GM21390 (cell line): ENCODE measurements at regions not wholly inside any gene's neighbourhood (a gene's known extent, or its start where the extent isn't known, plus 50 kb on each side); places are given as distances from the start of the nearest gene placed in this dataset.

Source experiments
- ATAC-seq: cut with Tn5 transposase; IDR thresholded peaks from one replicate; pipeline ENCODE4 v1.9.1; 2021; ENCODE audit not compliant: unreplicated experiment

DNA sequence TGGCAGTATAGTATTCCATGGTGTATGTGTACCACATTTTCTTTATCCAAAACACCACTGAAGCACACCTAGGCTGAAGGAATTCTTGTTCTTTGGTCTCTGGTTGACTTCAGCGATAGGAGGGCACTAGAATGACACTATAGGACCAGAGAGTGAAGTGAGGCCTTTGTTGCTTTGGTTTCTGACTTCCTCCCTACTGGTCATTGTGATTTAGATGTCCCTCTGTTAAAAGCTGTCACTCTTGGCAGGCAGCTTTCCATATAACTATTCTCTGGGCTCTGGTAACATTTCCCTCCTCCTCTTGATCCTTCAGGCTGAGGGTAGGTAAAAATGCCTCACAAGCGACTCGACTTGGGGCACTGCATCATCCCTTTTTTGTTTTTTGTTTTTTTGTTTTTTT is 236.3 kb downstream of the MAFB start:
- no peak for ATAC-seq

DNA sequence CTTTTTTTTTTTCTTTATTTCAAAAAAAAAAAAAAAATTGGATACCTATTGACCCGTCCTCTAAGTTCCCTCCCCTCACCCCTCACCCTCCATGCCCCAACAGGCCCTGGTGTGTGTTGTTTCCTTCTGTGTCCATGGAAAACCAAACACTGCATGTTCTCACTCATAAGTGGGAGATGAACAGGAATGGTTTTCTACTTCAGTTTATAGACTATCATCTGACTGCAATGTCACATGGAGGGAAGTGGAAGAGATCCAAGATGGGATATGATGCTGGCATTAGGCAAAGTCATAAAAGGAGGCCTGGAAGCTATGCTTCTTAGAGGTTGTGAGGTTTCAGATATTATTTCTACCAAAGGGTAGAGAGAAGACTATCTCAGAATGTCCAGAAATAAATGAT is 237.5 kb downstream of the MAFB start:
- no peak for ATAC-seq

DNA sequence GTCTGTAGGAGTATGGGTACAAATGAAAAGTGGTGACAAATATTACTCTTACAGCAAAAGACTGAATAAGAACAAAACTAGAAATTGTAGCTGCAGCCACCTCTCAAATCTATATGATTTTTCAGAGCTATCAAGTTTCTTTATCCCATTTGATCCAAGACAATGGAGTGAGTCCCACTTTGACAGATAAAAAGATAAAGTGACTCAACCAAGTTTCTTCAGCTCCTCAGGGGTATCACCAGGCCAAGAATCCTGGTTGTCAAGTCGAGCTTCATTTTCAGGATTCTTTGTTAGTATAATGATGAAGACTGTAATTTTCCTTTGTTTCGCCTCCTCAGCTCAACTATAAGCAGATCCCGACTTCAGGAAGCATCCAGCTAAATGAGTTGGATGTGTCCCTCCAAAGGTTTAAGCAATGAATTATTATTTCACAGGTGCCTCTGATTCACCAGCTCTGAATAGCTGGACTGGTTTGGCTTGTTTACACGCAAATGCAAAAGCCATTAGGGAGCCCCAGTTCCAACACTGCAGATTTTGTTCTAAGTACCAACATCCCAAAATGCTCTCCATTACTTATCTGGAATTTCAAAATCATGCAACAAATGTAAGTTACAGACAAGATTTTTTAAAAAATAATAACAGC is 238.9 kb downstream of the MAFB start:
- ATAC-seq: no peak

DNA sequence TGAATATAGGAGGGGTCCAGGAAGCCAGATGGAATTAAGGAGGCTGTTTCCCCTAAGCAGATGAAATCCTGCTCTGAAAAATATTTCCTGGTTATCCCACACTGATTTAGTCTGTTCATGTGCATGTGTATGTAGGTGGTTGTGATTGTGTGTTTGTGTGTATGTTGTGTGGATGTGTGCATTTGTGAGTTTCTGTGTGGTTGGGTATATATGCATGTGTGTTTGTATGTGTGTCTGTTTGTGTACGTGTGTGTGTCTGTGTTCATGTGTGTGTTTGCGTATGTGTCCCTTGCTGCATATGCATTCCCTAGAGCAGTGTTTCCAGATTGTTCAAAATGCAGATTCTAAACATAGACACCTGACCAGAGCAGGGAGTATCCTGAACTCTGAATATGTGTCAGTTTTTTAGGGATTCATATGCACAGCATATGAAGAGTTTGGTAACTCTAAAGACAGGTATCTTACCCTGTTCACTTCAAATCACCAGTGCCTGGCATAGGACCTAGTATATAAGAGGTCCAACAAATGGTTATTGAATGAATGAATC is 239.8 kb downstream of the MAFB start:
- no peak for ATAC-seq

DNA sequence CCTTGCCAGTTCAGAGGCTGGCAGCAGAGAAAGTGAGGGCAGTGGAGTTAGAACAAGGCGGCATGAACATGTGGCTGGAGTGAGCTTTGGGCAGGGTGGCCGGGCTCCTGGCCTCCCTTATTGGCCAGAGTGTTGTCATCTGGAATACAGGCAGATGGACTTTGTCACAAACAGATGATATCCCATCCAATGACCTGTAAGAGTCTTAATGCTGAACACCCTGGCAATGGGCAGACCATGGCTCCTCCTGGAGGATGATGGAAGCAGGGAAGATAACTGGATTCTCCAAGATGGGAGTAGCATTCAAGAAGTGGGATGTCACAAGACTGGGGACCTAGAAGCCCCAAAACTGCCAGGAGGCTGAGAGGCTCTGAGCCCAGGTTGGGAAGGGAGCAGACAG is 242.1 kb downstream of the MAFB start:
- no peak for ATAC-seq

DNA sequence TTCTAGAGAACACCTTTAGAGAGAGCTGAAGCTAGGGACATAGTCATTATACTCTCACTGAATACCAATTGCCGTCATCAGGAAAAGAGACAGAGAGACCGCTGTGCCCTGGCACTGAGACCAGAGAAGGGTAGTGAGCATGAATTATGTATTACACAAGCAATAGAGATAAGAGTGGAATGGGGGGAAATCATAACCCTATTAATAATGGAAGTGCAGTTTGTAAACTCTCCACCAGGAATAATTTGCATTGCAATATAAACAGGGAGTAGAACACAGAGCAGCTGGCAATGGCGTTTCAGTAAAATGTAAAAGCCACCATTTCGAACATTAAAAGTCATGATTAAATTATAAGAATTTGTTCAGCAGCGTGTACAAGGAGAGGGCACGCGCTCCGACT is 244.5 kb downstream of the MAFB start:
- ATAC-seq: no peak

DNA sequence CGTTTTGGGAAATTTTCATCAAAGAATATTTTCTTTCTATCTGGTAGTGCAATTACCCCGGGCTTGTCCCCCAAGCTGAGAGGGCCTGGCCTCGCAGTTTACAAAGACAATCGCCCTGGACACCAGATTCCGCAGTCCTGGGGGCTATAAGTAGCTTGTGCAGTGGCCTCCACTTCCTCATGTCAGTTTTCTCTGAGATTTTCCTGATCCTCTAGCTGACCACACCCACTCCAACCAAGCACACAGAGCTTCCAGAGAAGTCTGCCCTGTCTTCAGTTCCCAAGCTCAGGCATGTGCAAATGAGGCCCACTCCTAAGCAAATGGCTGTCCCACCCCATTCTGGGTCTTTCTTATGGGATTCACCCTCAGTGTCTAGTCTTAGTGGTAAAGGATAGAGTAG is 245.3 kb downstream of the MAFB start:
- no peak for ATAC-seq

DNA sequence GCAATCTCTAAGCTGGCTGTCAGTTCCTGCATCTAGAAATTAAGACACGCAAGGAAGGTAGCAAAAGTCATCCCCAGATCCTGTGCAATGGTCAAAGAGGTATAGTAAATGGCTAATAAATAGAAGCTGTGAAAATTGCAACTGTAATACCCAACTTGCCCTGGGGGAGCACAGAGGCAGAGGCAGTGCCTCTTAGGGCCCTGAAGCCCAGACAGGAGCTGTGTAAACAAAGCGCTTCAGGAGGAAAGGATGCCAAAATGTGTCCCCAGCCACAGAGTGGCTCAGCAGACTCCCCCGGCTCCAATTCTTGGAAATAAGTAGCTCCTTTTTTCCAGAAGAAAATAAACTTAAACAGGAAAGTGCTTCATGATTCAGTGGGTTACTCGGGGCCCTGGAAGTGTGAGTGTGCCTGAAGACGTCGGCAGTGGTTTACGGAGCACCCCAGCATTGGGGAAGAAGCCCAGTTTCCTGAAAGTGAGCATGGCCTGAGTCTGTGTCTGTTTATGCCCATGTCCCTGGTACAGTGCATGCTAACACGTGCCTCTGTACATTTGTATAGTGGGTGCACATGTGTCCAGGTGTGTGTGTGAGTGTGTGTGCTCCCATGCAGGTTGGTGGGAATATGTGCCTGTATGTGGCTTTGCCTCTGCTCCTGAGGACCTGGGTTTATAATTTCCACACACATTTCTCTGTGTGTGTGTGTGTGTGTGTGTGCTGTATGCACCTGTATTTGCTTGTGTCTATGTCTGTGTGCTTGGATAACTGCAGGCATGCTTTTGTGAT is 246.7 kb downstream of the MAFB start:
- no peak for ATAC-seq

DNA sequence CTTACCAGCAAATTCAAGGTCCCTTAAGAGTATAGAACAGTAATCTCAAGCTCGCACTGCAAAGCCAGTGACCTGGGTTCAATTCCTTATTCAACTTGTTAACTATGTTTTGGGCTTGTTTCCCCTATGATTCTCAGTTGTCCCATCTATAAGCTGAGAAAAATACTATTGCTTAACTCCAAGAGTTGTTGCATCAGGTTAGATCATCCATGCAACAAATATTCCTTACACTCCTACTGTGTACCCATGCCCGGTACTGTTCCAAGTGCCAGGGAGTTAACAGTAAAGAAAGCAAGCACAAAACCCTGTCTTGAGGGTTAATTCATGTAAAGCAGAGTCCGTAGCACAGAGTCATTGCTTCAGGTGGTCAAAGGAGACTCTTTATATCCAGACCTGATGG is 247.3 kb downstream of the MAFB start:
- no peak for ATAC-seq

DNA sequence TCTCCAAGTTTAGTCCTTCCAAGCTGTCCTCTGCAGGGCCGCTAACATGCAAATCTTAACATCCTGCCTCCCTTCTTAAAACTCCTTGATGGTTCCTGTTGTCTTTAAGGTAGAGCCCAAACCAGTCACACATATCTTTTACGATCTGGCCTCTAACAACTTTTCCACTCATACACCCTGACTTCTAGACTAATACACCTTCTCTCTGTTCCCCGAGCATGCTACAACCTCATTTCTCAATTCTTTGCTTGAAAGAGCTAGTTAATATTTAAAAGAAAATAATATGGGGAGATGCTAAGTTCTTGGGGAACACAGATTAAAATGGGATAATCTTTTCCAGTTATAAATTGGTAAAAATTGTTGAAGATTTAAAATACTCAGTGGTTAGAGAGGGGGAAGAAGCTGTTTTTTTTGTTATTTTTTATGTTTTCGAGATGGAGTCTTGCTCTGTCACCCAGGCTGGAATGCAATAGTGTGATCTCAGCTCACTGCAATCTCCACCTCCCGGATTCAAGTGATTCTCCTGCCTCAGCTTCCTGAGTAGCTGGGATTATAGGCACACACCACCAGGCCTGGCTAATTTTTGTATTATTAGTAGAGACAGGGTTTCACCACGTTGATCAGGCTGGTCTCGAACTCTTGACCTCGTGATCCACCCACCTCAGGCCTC is 250.7 kb downstream of the MAFB start:
- ATAC-seq: no peak

DNA sequence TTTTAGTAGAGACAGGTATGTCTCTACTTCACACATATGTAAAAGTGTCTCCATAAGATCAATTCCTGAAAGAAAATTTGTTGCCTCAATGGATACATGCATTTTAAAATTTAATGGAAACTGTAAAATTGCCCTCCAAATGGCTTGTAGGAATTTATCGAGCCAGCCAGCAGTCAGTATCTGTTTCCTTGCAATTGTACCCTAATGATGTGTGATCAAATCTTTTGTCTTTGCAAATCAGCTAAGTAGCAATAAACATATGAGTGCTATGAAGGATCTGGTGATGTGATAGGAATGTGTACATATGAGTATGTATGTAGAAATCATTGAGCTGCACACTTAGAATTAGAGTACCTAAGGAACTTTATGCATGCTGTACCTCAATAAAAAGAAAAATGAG is 253.0 kb downstream of the MAFB start:
- ATAC-seq: no peak

DNA sequence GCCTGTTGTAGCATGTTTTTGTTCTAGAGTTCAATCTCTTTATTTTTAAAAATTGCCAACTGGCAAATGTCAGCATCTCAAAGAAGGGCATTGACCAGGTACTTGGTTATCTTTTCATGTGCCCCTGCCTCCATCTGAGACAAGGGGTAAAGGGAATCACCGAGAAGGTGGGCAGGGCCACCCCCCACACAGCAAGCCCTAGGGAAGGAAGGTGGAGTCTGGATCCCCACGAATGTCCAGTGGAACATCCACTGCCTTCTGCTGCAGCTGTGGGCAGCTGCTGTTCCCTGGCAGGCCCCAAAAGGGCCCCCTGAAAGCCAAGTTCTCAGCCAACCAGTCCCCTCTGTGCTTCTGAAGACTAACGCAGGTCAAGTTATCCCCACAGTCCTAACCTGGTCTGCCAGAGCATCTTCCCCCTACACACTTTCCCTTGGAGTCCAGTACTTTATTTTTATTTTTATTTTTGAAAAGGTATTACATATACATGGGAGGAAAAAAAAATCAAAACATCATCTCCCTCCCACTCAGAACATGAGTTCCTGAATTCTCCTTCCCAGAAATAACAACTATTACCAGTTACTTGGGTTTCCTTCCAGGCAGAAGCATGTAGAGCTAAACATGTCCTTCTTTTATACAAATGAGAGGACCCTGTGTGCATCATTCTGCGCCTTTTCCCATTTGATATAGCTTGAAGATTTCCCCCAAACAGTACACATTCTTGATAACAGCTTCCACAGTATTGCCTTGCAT is 253.7 kb downstream of the MAFB start:
- ATAC-seq: no peak

DNA sequence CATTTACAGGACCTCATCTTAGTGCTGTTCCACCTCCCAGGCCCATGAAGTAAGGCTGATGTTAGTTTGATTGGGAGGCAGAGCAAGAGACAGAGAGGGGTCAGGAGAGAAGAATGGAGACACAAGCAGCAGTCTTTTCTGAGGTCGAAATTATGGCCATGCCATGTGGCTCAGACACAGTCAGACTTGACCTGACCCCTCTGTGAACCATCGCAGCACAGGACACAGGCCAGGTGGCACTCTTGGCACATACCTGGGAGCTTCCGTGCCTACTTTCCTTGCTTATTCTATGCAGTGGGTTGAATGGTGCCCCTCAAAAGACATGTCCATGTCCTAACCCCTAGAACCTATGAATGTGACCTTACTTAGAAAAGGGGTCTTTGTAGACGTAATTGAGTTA is 254.9 kb downstream of the MAFB start:
- ATAC-seq: no peak

DNA sequence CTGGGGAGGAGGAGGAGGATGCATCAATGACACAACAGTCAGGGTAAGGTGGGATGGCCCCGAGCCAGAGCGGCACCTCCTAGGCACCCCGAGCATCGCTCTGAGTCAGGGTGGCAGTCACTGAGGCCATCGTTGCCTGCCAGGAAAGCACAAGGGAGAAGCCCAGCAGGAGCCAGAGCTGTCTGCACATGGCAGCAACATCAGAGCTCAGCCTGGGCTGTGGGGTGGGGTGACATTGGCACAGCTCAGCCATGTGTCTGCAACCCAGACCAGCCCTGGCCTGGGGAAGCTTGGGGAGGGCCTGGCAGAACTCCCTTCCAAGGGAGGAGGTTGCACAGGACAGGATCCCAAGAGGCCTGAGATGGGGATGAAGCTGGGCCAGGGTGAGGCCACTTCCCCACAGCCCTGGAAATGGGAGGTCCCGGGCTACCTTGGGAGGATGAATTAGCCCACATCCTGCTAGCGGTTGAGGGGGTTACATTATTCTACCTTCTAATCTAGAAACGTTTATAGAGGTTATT is 255.6 kb downstream of the MAFB start:
- no peak for ATAC-seq

DNA sequence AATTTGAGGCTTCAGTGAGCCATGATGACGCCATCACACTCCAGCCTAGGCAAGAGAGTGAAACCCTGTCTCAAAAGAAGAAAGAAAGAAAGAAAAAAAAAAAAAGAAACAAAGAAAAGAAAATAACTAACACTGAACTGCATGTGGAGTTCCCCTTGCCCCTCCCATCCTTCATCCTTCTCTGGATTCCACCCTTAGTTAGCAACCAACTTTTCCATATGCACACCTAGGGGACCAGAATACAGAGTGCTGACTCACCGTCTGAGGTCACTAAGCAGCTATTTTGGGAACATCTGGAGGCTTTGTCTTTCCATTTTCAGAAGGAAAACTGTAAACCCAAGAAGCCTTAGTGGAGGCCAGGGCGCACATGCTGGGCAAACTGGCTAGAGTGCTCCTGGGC is 257.4 kb downstream of the MAFB start:
- ATAC-seq: no peak

DNA sequence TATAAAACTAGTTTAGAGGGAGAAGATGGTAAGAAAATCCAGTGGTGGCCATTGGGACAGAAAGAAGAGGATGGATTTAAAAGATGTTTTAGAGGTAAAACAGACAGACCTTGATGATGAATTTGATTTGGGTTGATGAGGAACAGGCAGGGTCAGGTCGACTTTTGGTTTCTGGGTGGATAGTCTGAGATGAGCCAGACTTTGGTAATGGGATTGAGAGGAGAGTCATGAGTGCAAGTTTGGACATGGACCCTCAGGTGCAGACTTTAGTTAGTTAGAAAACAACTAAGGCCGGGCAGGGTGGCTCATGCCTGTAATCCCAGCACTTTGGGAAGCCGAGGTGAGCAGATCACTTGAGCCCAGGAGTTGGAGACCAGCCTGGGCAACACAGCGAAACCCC is 257.9 kb downstream of the MAFB start:
- ATAC-seq: no peak

DNA sequence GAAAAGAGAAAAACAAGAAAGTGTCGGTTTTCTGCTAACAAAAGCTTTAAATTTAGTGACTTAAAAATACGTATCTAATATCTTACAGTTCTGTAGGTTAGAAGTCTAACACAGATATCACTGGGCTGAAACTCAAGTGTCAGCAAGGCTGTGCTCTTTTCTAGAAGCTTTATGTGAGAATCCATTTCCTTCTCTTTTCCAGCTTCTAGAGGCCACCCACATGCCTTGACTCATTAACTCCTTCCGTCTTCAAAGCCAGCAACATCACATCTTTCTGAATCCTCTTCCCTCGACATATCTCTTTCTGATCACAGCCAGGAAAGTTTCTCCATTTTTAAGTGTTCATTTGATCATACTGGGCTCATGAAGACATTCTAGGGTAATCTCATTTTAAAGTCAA is 262.0 kb downstream of the MAFB start:
- ATAC-seq: no peak

DNA sequence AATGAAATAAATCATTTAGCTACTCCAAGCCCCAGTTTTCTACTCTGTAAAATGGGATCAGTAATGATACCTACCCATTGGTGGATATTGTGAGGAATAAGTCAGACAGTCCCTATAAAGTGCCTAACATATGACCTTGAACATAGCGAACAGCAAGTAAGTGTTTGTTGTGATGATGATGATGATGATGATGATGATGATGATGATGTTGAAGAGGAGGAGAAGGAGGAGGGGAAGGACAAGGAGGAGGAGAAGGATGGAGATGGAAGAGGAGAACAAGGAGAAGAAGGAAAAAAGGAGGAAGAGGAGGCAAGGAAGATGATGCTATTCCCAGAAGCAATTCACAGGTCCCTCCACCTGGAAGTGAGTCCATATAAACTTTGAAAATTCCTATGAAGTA is 264.3 kb downstream of the MAFB start:
- ATAC-seq: no peak

DNA sequence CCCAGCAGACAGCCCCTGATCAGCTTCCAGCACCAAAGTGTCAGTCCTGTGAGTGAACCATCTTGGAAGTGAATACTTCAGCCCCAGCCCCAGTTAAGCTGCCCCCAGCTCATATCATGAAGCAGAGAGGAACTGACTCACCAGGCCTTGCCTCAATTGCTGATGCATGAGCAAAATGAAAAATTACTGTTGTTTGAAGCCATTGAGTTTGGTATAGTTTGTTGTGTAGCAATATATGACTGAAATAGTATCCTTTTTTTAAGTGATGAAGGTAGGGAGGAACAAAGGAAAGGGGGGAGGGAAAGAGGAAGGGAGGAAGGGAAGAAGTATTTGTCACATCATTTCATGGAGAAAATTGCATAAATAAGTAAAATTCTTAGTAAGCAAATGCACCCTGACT is 266.4 kb downstream of the MAFB start:
- ATAC-seq: no peak

DNA sequence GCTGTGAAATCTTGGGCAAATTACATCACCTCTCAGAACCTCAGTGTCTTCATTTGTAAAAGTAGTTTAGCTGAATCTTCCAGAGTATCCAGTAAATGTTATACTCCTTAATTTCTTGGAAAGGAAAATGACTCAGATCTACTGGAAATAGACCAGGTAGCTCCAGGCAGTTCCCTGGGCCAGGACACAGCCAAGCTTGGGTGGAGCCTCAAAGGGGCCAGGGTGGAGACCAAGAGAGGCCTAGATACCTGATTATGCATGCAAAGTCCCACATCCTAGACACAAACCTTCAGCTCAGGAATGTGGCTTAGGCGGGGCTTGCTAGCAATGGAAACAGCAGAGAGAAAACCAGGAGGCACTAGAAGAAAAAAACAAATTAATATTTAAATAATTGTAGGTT is 272.8 kb downstream of the MAFB start:
- no peak for ATAC-seq
